IMR-90 (cell line): ENCODE measurements at regions not wholly inside any gene's neighbourhood (a gene's known extent, or its start where the extent isn't known, plus 50 kb on each side); places are given as distances from the start of the nearest gene placed in this dataset.

Experiments used
- ATAC-seq: fragments of 200-7000 bp; cut with Tn5 transposase; 2 replicates; pipeline ENCODE4 v1.9.1; 2020; ENCODE audit warnings: low read depth, mild to moderate bottlenecking, moderate library complexity
- BruUV-seq: library from RNA; stranded (reverse); fragments of 400-500 nt; replicated peaks from 2 replicates; lab custom pipeline; 2021; lab: Mats Ljungman, UMichigan
- CTCF ChIA-PET: fragments of 300-600 bp; formaldehyde crosslinking; extraction: SDS; loops from one replicate; lab custom pipeline; 2021; ENCODE audit warnings: antibody characterized with exemption; lab: Yijun Ruan, JAX
- POLR2A ChIA-PET: fragments of 300-600 bp; sonication (Branson Sonifier 250); formaldehyde crosslinking; loops from one replicate; lab custom pipeline; 2022; ENCODE audit warnings: antibody characterized with exemption; ENCODE audit not compliant: unreplicated experiment; lab: Charles Lee
- DNase-seq: peaks from one replicate; pipeline ENCODE4 v3.0.0; 2013
- H2AFZ ChIP-seq: replicated peaks from 2 replicates; pipeline ENCODE3; 2013; ENCODE audit warnings: low read length, mild to moderate bottlenecking; ENCODE audit not compliant: poor library complexity
- H2AK5ac ChIP-seq: 2 replicates; pipeline ENCODE4 v1.6.1; 2013; ENCODE audit warnings: low read depth, low read length, inconsistent platforms
- H2AK9ac ChIP-seq: replicated peaks from 2 replicates; pipeline ENCODE3; 2013; ENCODE audit warnings: mild to moderate bottlenecking, low read depth, low read length, moderate library complexity; ENCODE audit not compliant: poor library complexity
- H2BK120ac ChIP-seq: 2 replicates; pipeline ENCODE4 v1.6.1; 2013; ENCODE audit warnings: low read depth, low read length, inconsistent platforms
- H2BK15ac ChIP-seq: 3 replicates; pipeline ENCODE4 v1.6.1; 2013; ENCODE audit warnings: low read depth, low read length, inconsistent platforms
- H2BK20ac ChIP-seq: 2 replicates; pipeline ENCODE4 v1.6.1; 2013; ENCODE audit warnings: low read depth, mild to moderate bottlenecking, inconsistent platforms, low read length, moderate library complexity
- H2BK5ac ChIP-seq: 2 replicates; pipeline ENCODE4 v1.6.1; 2013; ENCODE audit warnings: mild to moderate bottlenecking, low read depth, low read length, inconsistent platforms; ENCODE audit not compliant: poor library complexity, severe bottlenecking
- H3K14ac ChIP-seq: replicated peaks from 2 replicates; pipeline ENCODE4 v1.6.1; 2013; ENCODE audit warnings: low read depth, low read length, inconsistent platforms
- H3K18ac ChIP-seq: 2 replicates; pipeline ENCODE4 v1.6.1; 2013; ENCODE audit warnings: low read depth, low read length, control low read depth
- H3K23ac ChIP-seq: 2 replicates; pipeline ENCODE4 v1.6.1; 2013; ENCODE audit warnings: low read depth, low read length, inconsistent platforms
- H3K27ac ChIP-seq: 2 replicates; pipeline ENCODE4 v1.5.1; 2013; ENCODE audit warnings: mild to moderate bottlenecking, control low read depth, low read length; ENCODE audit not compliant: insufficient read depth
- H3K27me3 ChIP-seq: 2 replicates; pipeline ENCODE4 v1.6.1; 2013; ENCODE audit warnings: low read length; ENCODE audit not compliant: control insufficient read depth, insufficient read depth
- H3K36me3 ChIP-seq: 2 replicates; pipeline ENCODE4 v1.6.1; 2013; ENCODE audit warnings: low read length, mixed read lengths; ENCODE audit not compliant: control insufficient read depth, insufficient read depth
- H3K4ac ChIP-seq: 2 replicates; pipeline ENCODE4 v1.6.1; 2013; ENCODE audit warnings: low read depth, low read length, inconsistent platforms
- H3K4me1 ChIP-seq: 2 replicates; pipeline ENCODE4 v1.6.1; 2013; ENCODE audit warnings: low read length, mixed read lengths; ENCODE audit not compliant: control insufficient read depth, insufficient read depth
- H3K4me2 ChIP-seq: 2 replicates; pipeline ENCODE4 v1.6.1; 2013; ENCODE audit warnings: low read depth, mild to moderate bottlenecking, control low read depth, low read length, moderate library complexity
- H3K4me3 ChIP-seq: 2 replicates; pipeline ENCODE4 v1.5.1; 2013; ENCODE audit warnings: low read depth, mild to moderate bottlenecking, control low read depth, low read length, moderate library complexity; ENCODE audit not compliant: insufficient read depth
- H3K56ac ChIP-seq: 2 replicates; pipeline ENCODE4 v1.6.1; 2013; ENCODE audit warnings: low read length, inconsistent platforms; ENCODE audit not compliant: insufficient read depth; ENCODE audit errors: extremely low read depth
- H3K79me1 ChIP-seq, 2 experiments: 2 replicates each; pipeline ENCODE4 v1.6.1; 2013; ENCODE audit warnings: low read length in 2 of 2, inconsistent platforms in 1 of 2, low read depth in 1 of 2
- H3K9ac ChIP-seq: 2 replicates; pipeline ENCODE4 v1.6.1; 2013; ENCODE audit warnings: low read depth, low read length, control low read depth
- H3K9me1 ChIP-seq: 2 replicates; pipeline ENCODE4 v1.6.1; 2013; ENCODE audit warnings: low read length, inconsistent platforms; ENCODE audit not compliant: insufficient read depth
- H3K9me3 ChIP-seq: 2 replicates; pipeline ENCODE4 v1.6.1; 2013; ENCODE audit warnings: low read length; ENCODE audit not compliant: control insufficient read depth, insufficient read depth
- H4K20me1 ChIP-seq: 2 replicates; pipeline ENCODE4 v1.6.1; 2013; ENCODE audit warnings: low read length, inconsistent platforms; ENCODE audit not compliant: insufficient read depth
- H4K5ac ChIP-seq: 2 replicates; pipeline ENCODE4 v1.6.1; 2013; ENCODE audit warnings: mild to moderate bottlenecking, low read depth, low read length, control low read depth
- H4K8ac ChIP-seq, 2 experiments: 2 replicates each; pipeline ENCODE4 v1.6.1; 2013; ENCODE audit warnings: low read depth in 2 of 2, low read length in 2 of 2, control low read depth in 1 of 2, inconsistent platforms in 1 of 2
- H4K91ac ChIP-seq: 2 replicates; pipeline ENCODE4 v1.6.1; 2013; ENCODE audit warnings: low read depth, low read length, inconsistent platforms; ENCODE audit not compliant: insufficient read depth
- FOS ChIP-seq: fragments of 150-350 bp; IDR thresholded peaks from 2 replicates; pipeline ENCODE4 v1.6.1; 2016; ENCODE audit warnings: low read depth, low read length
- MAZ ChIP-seq: IDR thresholded peaks from 2 replicates; pipeline ENCODE4 v1.6.1; 2012; ENCODE audit warnings: low read depth, mild to moderate bottlenecking, low read length, improper control_type of control experiment, moderate library complexity, borderline replicate concordance
- MXI1 ChIP-seq: IDR thresholded peaks from 2 replicates; pipeline ENCODE4 v1.6.1; 2012; ENCODE audit warnings: low read depth, mild to moderate bottlenecking, low read length, moderate library complexity, borderline replicate concordance
- RCOR1 ChIP-seq: IDR thresholded peaks from 2 replicates; pipeline ENCODE4 v1.6.1; 2012; ENCODE audit warnings: mild to moderate bottlenecking, low read length, improper control_type of control experiment; ENCODE audit not compliant: insufficient replicate concordance
- RFX5 ChIP-seq: IDR thresholded peaks from 2 replicates; pipeline ENCODE4 v1.8.0; 2012; ENCODE audit warnings: low read depth, mild to moderate bottlenecking, low read length, moderate library complexity
- SMC3 ChIP-seq: fragments of 150-350 bp; IDR thresholded peaks from 2 replicates; pipeline ENCODE4 v1.6.1; 2016; ENCODE audit warnings: low read depth, mild to moderate bottlenecking, antibody characterized with exemption, low read length, moderate library complexity
- WGBS, 2 experiments: methylation state at CpG; one replicate each; pipeline versions ENCODE4 v1.1.5 to v1.1.7; 2013; ENCODE audit warnings: missing lambda C conversion rate in 2 of 2; ENCODE audit not compliant: insufficient read length in 1 of 2; ENCODE audit errors: extremely low coverage in 2 of 2; 5-methylcytosine and 5-hydroxymethylcytosine counted together
- dilution Hi-C: fragments of 300-500 bp; cut with HindIII; formaldehyde crosslinking; loops from one replicate; pipeline ENCODE4 v1.14.3; 2018; ENCODE audit warnings: low sequenced_read_pairs; ENCODE audit not compliant: unreplicated experiment
- in situ Hi-C: fragments of 300-500 bp; cut with MboI; formaldehyde crosslinking; loops from 3 replicates; pipeline ENCODE4 v1.14.3; 2019; ENCODE audit warnings: low sequenced_read_pairs, inconsistent platforms, mixed read lengths
- intact Hi-C: fragments of 100-400 bp; cut with micrococcal nuclease; formaldehyde crosslinking; loops from 2 replicates; pipeline ENCODE4 v1.10.0; 2022
- TF ChIP-seq, protein P1 (sequence below): conservative IDR thresholded peaks from 2 replicates; pipeline ENCODE4 v1.5.1; 2012; ENCODE audit warnings: mild to moderate bottlenecking, low read depth, low read length, improper control_type of control experiment

GRCh38 chr13:55869648-55870047, 1271.1 kb upstream of the PRR20A start:
- intact Hi-C loops (no loop called here), dilution Hi-C loops (no loop called here), in situ Hi-C loops (no loop called here)
- Histone ChIP-seq H3K27ac (no peak overlapping the region), H3K4me1 (no peaks in the 10 kb centered on the region), H2AK9ac (no peak overlapping the region), H3K9me3 (peaks cover 19% of the 10 kb centered on the region), H3K14ac (no peak overlapping the region), H2BK15ac (no peak overlapping the region), H4K5ac (no peak overlapping the region), H4K8ac (no peak overlapping the region), H3K79me1 (no peaks in the 10 kb centered on the region), H3K56ac (no peak overlapping the region), H3K4me2 (no peak overlapping the region), H3K23ac (no peak overlapping the region), H3K18ac (no peak overlapping the region), H2BK120ac (no peak overlapping the region), H4K20me1 (no peaks in the 10 kb centered on the region), H2AFZ (no peak overlapping the region), H3K9me1 (no peaks in the 10 kb centered on the region), H2BK5ac (no peak overlapping the region), H3K9ac (no peak overlapping the region), H3K36me3 (no peaks in the 10 kb centered on the region), H2AK5ac (no peak overlapping the region), H3K4me3 (no peak overlapping the region), H3K4ac (no peak overlapping the region), H3K27me3 (no peaks in the 10 kb centered on the region), H4K91ac (no peak overlapping the region), H2BK20ac (no peak overlapping the region)
- ChIA-PET CTCF (no interaction called here), POLR2A (no interaction called here)
- TF ChIP-seq MXI1, result no peak
- TF ChIP-seq SMC3, result no peak
- TF ChIP-seq, protein P1, sequence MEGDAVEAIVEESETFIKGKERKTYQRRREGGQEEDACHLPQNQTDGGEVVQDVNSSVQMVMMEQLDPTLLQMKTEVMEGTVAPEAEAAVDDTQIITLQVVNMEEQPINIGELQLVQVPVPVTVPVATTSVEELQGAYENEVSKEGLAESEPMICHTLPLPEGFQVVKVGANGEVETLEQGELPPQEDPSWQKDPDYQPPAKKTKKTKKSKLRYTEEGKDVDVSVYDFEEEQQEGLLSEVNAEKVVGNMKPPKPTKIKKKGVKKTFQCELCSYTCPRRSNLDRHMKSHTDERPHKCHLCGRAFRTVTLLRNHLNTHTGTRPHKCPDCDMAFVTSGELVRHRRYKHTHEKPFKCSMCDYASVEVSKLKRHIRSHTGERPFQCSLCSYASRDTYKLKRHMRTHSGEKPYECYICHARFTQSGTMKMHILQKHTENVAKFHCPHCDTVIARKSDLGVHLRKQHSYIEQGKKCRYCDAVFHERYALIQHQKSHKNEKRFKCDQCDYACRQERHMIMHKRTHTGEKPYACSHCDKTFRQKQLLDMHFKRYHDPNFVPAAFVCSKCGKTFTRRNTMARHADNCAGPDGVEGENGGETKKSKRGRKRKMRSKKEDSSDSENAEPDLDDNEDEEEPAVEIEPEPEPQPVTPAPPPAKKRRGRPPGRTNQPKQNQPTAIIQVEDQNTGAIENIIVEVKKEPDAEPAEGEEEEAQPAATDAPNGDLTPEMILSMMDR, result no peak
- TF ChIP-seq RCOR1, result no peak
- no peak for TF ChIP-seq FOS
- no peak for TF ChIP-seq RFX5
- no peak for TF ChIP-seq MAZ
- no peak for ATAC-seq
- WGBS, 2 experiments, result no CpG with 5 or more reads among the region's 1 CpG
- no TSS peak for BruUV-seq
- DNase-seq, result no peak
